GM12872 (cell line): ENCODE measurements at regions not wholly inside any gene's neighbourhood (a gene's known extent, or its start where the extent isn't known, plus 50 kb on each side); places are given as distances from the start of the nearest gene placed in this dataset.

Source experiments
- CTCF ChIP-seq: IDR thresholded peaks from 3 replicates; pipeline ENCODE4 v1.5.1; 2011; ENCODE audit warnings: low read depth, mild to moderate bottlenecking, low read length, moderate library complexity; ENCODE audit not compliant: insufficient read depth

GRCh38 chr3:39712413-39713048 is 96.9 kb upstream of the MYRIP start:
- TF ChIP-seq CTCF = no peak

GRCh38 chr3:39716849-39717248 is 92.6 kb upstream of the MYRIP start:
- TF ChIP-seq CTCF = no peak

GRCh38 chr3:39718674-39719595 is 90.5 kb upstream of the MYRIP start:
- no peak for TF ChIP-seq CTCF

GRCh38 chr3:39721076-39721475 is 88.3 kb upstream of the MYRIP start:
- TF ChIP-seq CTCF = no peak

GRCh38 chr3:39724233-39724846 is 85.1 kb upstream of the MYRIP start:
- peak; percentile 68 for TF ChIP-seq CTCF

GRCh38 chr3:39725321-39725720 is 84.1 kb upstream of the MYRIP start:
- no peak for TF ChIP-seq CTCF

- TF ChIP-seq CTCF = no peak
Measured at GRCh38 chr3:39727415-39727814, 82.0 kb upstream of the MYRIP start.
